RWPE1 (cell line): ENCODE measurements at regions not wholly inside any gene's neighbourhood (a gene's known extent, or its start where the extent isn't known, plus 50 kb on each side); places are given as distances from the start of the nearest gene placed in this dataset.

Experiments
- CTCF ChIA-PET: fragments of 350-600 bp; sonication (Branson Sonifier 250); formaldehyde crosslinking; extraction: SDS; loops from one replicate; lab custom pipeline; 2021; lab: Yijun Ruan, JAX
- POLR2A ChIA-PET: fragments of 400-600 bp; formaldehyde crosslinking; extraction: SDS; loops from one replicate; lab custom pipeline; 2020; ENCODE audit warnings: antibody characterized with exemption; ENCODE audit not compliant: low non-redundant PET; lab: Yijun Ruan, JAX
- DNase-seq: peaks from one replicate; pipeline ENCODE4 v3.0.0; 2012; ENCODE audit warnings: low spot score
- H3K27ac ChIP-seq: fragments of 450-650 bp; 2 replicates; pipeline ENCODE4 v1.5.1; 2017
- TF ChIP-seq, protein P1 (sequence below): fragments of 450-650 bp; conservative IDR thresholded peaks from 2 replicates; pipeline ENCODE4 v1.5.1; 2017; ENCODE audit warnings: low read depth, mild to moderate bottlenecking

DNA sequence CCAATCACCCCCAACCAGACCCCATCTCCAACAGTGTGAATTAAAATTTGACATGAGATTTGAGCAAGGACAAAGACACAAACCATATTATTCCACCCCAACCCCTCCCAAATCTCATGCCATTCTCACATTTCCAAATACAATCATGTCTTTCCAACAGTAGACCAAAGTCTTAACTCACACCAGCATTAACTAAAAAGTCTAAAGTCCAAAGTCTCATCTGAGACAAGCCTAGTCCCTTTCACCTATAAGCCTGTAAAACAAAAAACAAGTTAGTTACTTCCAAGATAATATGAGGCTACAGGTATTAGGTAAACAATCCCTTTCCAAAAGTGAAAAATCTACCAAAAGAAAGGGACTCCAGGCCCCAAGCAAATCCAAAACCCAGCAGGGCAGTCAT lies 140.6 kb upstream of the NR4A3 start:
- no peak overlapping the region for H3K27ac ChIP-seq
- POLR2A ChIA-PET, result no interaction called here
- DNase-seq, result no peak
- CTCF ChIA-PET, result interaction anchor here (0.6 kb wide), 2 partner anchors 229 to 312 kb away, joined by 3 to 5 read pairs; no protein-coding TSS in a partner anchor
- TF ChIP-seq, protein P1, sequence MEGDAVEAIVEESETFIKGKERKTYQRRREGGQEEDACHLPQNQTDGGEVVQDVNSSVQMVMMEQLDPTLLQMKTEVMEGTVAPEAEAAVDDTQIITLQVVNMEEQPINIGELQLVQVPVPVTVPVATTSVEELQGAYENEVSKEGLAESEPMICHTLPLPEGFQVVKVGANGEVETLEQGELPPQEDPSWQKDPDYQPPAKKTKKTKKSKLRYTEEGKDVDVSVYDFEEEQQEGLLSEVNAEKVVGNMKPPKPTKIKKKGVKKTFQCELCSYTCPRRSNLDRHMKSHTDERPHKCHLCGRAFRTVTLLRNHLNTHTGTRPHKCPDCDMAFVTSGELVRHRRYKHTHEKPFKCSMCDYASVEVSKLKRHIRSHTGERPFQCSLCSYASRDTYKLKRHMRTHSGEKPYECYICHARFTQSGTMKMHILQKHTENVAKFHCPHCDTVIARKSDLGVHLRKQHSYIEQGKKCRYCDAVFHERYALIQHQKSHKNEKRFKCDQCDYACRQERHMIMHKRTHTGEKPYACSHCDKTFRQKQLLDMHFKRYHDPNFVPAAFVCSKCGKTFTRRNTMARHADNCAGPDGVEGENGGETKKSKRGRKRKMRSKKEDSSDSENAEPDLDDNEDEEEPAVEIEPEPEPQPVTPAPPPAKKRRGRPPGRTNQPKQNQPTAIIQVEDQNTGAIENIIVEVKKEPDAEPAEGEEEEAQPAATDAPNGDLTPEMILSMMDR, result no peak

- POLR2A ChIA-PET, result no interaction called here
- no peak for DNase-seq
- TF ChIP-seq, protein P1, result no peak
- no peak overlapping the region for H3K27ac ChIP-seq
- CTCF ChIA-PET, result no interaction called here
These were observed 139.3 kb upstream of the NR4A3 start for GRCh38 chr9:99682378-99682777.

GRCh38 chr9:99682870-99683269 lies 138.8 kb upstream of the NR4A3 start:
- POLR2A ChIA-PET, result no interaction called here
- no peak for DNase-seq
- CTCF ChIA-PET, result interaction anchor here (0.7 kb wide), 1 partner anchor 1475 kb away, joined by 3 read pairs; no protein-coding TSS in a partner anchor
- H3K27ac ChIP-seq, result no peak overlapping the region
- TF ChIP-seq, protein P1, result no peak

GRCh38 chr9:99690573-99690972 lies 131.1 kb upstream of the NR4A3 start:
- no peak for DNase-seq
- no peak overlapping the region for H3K27ac ChIP-seq
- CTCF ChIA-PET, result no interaction called here
- TF ChIP-seq, protein P1, result no peak
- POLR2A ChIA-PET, result no interaction called here

- TF ChIP-seq, protein P1, result no peak
These were observed 127.8 kb upstream of the NR4A3 start for GRCh38 chr9:99693888-99694287.

DNA sequence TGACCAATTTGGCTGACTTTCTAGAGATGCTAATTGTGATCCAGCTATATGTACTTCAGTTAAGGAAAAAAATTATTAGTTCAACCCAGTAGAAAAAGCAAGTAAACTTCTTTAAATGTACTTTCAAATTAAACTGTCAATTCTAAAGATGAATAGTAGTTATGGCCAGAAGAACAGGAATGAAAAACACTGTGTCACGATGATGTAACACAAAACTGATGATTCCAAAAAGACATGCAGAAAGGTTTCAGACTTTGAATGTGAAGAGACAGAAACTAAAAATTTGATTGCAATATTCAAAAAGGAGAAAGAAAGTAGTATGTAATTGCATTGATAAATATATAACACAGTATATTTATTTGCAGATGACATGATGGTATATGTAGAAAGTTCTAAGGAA lies 127.3 kb upstream of the NR4A3 start:
- TF ChIP-seq, protein P1, result no peak
- H3K27ac ChIP-seq, result no peak overlapping the region
- ChIA-PET POLR2A (no interaction called here), CTCF (interaction anchor here (0.7 kb wide), 1 partner anchor 33 kb away, joined by 3 read pairs; no protein-coding TSS in a partner anchor)
- no peak for DNase-seq

More at GRCh38 chr9:99693888-99694287, 127.8 kb upstream of the NR4A3 start:
- ChIA-PET POLR2A (no interaction called here), CTCF (interaction anchor here (0.6 to 0.7 kb wide), 3 partner anchors 33 to 527 kb away, joined by 3 read pairs; no protein-coding TSS in a partner anchor)
- H3K27ac ChIP-seq, result no peak overlapping the region
- DNase-seq, result no peak
